OCI-LY1 (cell line): ENCODE measurements at regions not wholly inside any gene's neighbourhood (a gene's known extent, or its start where the extent isn't known, plus 50 kb on each side); places are given as distances from the start of the nearest gene placed in this dataset.

Experiments
- H2AFZ ChIP-seq: fragments of 200-600 bp; sonication (generic), shearing (Covaris generic); 2 replicates; pipeline ENCODE4 v1.6.0; 2014; ENCODE audit warnings: antibody characterized with exemption, mild to moderate bottlenecking, low read length
- H3F3A ChIP-seq: fragments of 200-600 bp; sonication (generic), shearing (Covaris generic); 2 replicates; pipeline ENCODE4 v1.6.0; 2014; ENCODE audit warnings: mild to moderate bottlenecking, antibody characterized with exemption, low read length, moderate library complexity; ENCODE audit not compliant: insufficient read depth
- H3K27ac ChIP-seq: fragments of 200-600 bp; sonication (generic); 2 replicates; pipeline ENCODE4 v1.5.1; 2014; ENCODE audit warnings: low read length, mixed run types, mild to moderate bottlenecking, low read depth; ENCODE audit not compliant: poor library complexity, severe bottlenecking
- H3K27me3 ChIP-seq: fragments of 200-600 bp; sonication (generic); 2 replicates; pipeline ENCODE4 v1.6.0; 2014; ENCODE audit warnings: antibody characterized with exemption, mild to moderate bottlenecking, low read length, moderate library complexity; ENCODE audit not compliant: insufficient read depth
- H3K36me3 ChIP-seq: fragments of 200-600 bp; sonication (generic); 2 replicates; pipeline ENCODE4 v1.6.1; 2014; ENCODE audit warnings: mild to moderate bottlenecking, antibody characterized with exemption, low read length, moderate library complexity, mixed read lengths; ENCODE audit not compliant: insufficient read depth
- H3K4me1 ChIP-seq: fragments of 200-600 bp; sonication (generic); 2 replicates; pipeline ENCODE4 v1.5.1; 2014; ENCODE audit warnings: mild to moderate bottlenecking, low read length, moderate library complexity; ENCODE audit not compliant: insufficient read depth, severe bottlenecking
- H3K4me2 ChIP-seq: fragments of 200-600 bp; sonication (generic), shearing (Covaris generic); 2 replicates; pipeline ENCODE4 v1.6.1; 2014; ENCODE audit warnings: low read length
- H3K4me3 ChIP-seq: fragments of 200-600 bp; sonication (generic); 2 replicates; pipeline ENCODE4 v1.5.1; 2014; ENCODE audit warnings: low read length, low read depth, mild to moderate bottlenecking, mixed read lengths; ENCODE audit not compliant: poor library complexity, severe bottlenecking
- H3K79me2 ChIP-seq: fragments of 200-600 bp; shearing (Covaris generic); 2 replicates; pipeline ENCODE4 v1.6.1; 2016; ENCODE audit warnings: mixed run types, low read length, mixed read lengths; ENCODE audit not compliant: insufficient read depth
- H3K9ac ChIP-seq: fragments of 200-600 bp; sonication (generic), shearing (Covaris generic); 2 replicates; pipeline ENCODE4 v1.6.1; 2014; ENCODE audit warnings: mild to moderate bottlenecking, low read length, mixed read lengths
- H3K9me2 ChIP-seq: fragments of 200-600 bp; sonication (generic), shearing (Covaris generic); 2 replicates; pipeline ENCODE4 v1.6.1; 2014; ENCODE audit warnings: low read depth, mild to moderate bottlenecking, low read length, mixed read lengths
- H3K9me3 ChIP-seq: fragments of 200-600 bp; shearing (Covaris generic); 2 replicates; pipeline ENCODE4 v1.6.1; 2014; ENCODE audit warnings: low read length, mixed read lengths
- H4K20me1 ChIP-seq: fragments of 200-600 bp; sonication (generic), shearing (Covaris generic); 2 replicates; pipeline ENCODE4 v1.6.0; 2016; ENCODE audit warnings: mild to moderate bottlenecking, low read length; ENCODE audit not compliant: insufficient read depth
- CTCF ChIP-seq: fragments of 200-600 bp; sonication (generic), shearing (Covaris generic); IDR thresholded peaks from 2 replicates; pipeline ENCODE4 v1.5.1; 2017; ENCODE audit warnings: mild to moderate bottlenecking, antibody characterized with exemption, low read length, moderate library complexity, mixed read lengths
- EZH2 ChIP-seq: fragments of 200-600 bp; sonication (generic), shearing (Covaris generic); IDR thresholded peaks from 2 replicates; pipeline ENCODE4 v1.8.0; 2017; ENCODE audit warnings: borderline replicate concordance, mixed run types, mild to moderate bottlenecking, antibody characterized with exemption, low read length, moderate library complexity, mixed read lengths

GRCh38 chr3:13195374-13195773, 122.1 kb upstream of the IQSEC1 start:
- Histone ChIP-seq H3K9ac (no peak overlapping the region), H3K79me2 (no peaks in the 10 kb centered on the region), H3K4me1 (no peaks in the 10 kb centered on the region), H3K4me2 (no peak overlapping the region), H3F3A (no peaks in the 10 kb centered on the region), H4K20me1 (no peaks in the 10 kb centered on the region), H3K27me3 (no peaks in the 10 kb centered on the region), H3K4me3 (no peak overlapping the region), H3K27ac (no peak overlapping the region), H3K9me3 (no peaks in the 10 kb centered on the region), H2AFZ (no peak overlapping the region), H3K36me3 (no peaks in the 10 kb centered on the region), H3K9me2 (no peaks in the 10 kb centered on the region)
- TF ChIP-seq CTCF (no peak), EZH2 (no peak)

DNA sequence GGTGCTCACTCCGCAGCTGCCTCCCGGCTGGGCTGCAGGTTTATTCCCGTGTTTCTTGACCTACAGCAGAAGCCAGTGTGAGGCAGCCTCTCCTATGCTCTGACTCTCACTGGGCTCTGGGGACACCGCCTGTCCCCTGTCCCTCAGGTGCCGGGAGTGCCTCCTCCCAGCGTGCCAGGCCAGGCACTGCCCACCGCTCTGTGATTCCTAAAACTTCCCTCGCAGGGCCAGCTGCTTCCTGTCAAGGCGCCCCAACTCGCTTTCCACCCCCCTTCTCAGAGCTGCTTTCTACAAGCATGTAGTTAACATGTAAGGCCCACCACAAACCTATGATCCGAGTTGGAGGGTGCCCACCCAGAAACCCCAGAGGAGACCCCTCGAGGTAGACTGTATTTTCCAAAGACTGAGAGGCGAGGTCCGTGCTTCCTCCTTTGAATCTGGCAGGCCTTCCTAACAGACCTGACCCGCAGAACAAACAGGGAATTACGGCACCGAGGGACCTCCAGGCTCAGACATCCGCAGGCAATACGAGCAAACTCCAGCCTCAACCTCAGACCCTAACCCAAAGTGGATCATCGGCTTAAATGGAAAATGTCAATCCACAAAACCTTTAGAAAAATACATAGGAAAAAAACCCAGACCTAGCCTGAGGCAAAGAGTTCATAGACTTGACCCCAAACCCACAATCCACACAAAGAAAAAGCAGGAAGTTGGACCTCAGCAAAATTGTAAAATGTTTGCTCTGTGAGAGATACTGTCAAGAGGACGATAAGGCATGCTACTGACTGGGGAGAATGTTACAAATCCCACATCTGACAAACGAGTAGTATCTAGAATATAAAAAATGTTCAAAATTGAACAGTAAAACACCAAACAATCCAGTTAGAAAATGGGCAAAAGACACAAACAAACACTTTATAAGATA, 121.3 kb upstream of the IQSEC1 start:
- Histone ChIP-seq H3K4me1 (no peaks in the 10 kb centered on the region), H3K27me3 (no peaks in the 10 kb centered on the region), H4K20me1 (no peaks in the 10 kb centered on the region), H3K9me2 (no peaks in the 10 kb centered on the region), H3K27ac (no peak overlapping the region), H2AFZ (no peak overlapping the region), H3F3A (no peaks in the 10 kb centered on the region), H3K9ac (no peak overlapping the region), H3K4me2 (no peak overlapping the region), H3K79me2 (no peaks in the 10 kb centered on the region), H3K9me3 (no peaks in the 10 kb centered on the region), H3K36me3 (no peaks in the 10 kb centered on the region), H3K4me3 (no peak overlapping the region)
- TF ChIP-seq EZH2 = no peak
- no peak for TF ChIP-seq CTCF

- Histone ChIP-seq H3K36me3 (no peaks in the 10 kb centered on the region), H3K79me2 (no peaks in the 10 kb centered on the region), H2AFZ (no peak overlapping the region), H3K4me2 (no peak overlapping the region), H3K9me3 (no peaks in the 10 kb centered on the region), H3K9me2 (no peaks in the 10 kb centered on the region), H3K4me3 (no peak overlapping the region), H3K4me1 (no peaks in the 10 kb centered on the region), H4K20me1 (no peaks in the 10 kb centered on the region), H3K27ac (no peak overlapping the region), H3F3A (no peaks in the 10 kb centered on the region), H3K9ac (no peak overlapping the region), H3K27me3 (no peaks in the 10 kb centered on the region)
- TF ChIP-seq CTCF = no peak
- TF ChIP-seq EZH2 = no peak
Measured at GRCh38 chr3:13193320-13194284, 120.4 kb upstream of the IQSEC1 start.
